ENCODE measurements at regions not wholly inside any gene's neighbourhood (a gene's known extent, or its start where the extent isn't known, plus 50 kb on each side); places are given as distances from the start of the nearest gene placed in this dataset.
A peak's percentile ranks its signal among the peaks of the same experiment; 100 is the strongest.

DNA sequence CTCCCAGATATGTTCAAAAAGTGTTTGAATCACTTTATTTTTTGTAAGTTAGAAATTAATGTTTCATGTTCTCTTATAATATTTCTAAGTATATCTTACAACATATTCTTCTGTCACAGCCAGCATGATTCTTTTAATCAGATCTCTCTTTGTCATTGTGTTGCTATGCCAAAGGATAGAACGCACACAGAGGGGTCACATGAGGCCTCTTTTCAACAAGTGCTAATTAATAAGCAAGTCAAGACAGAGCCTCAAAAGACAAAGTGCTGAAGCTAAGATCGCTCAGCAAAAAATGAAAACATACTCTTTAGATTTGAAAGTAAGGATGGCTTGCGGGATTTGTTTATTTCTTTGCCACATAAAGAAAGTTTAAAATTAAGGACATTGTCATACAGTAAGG, 508.8 kb upstream of the PTCHD4 start:
- Mint-ChIP-seq H3K4me3 (no peak overlapping the region), H3K27me3 (ENCODE audit: low read depth) (no peaks in the 10 kb centered on the region), H3K9me3 (peaks cover 4 to 8% of the 10 kb centered on the region in 2 experiments; a peak in 3 of 5 replicates), H3K36me3 (ENCODE audit: insufficient read depth in 1 of 3, low read depth in 3 of 3) (no peaks in the 10 kb centered on the region), H3K4me1 (peaks cover 6% of the 10 kb centered on the region in 2 experiments), H3K27ac (peak overlapping the region in 2 of 3 experiments; percentile 34 to 78; a peak in 2 of 7 replicates)
- Histone ChIP-seq H3K27me3 (ENCODE audit: insufficient read depth, low read length) (no peaks in the 10 kb centered on the region), H4K91ac (ENCODE audit: insufficient read length, low read depth, low read length) (no peak overlapping the region), H3K56ac (ENCODE audit: insufficient read length, low read depth, low read length) (no peak overlapping the region), H3K4me2 (ENCODE audit: insufficient read depth, insufficient read length, low read length) (no peak overlapping the region), H2AFZ (ENCODE audit: low read length) (no peak overlapping the region), H3K79me1 (ENCODE audit: insufficient read depth, low read depth, low read length, poor library complexity, severe bottlenecking) (no peaks in the 10 kb centered on the region), H3K18ac (ENCODE audit: insufficient read length, low read depth, low read length) (no peak overlapping the region), H2BK12ac (ENCODE audit: insufficient read length, low read depth, low read length) (no peak overlapping the region), H2AK5ac (ENCODE audit: insufficient read length, low read length) (no peak overlapping the region), H3K9ac (ENCODE audit: extremely low read depth, insufficient read length, low read length) (no peak overlapping the region), H3T11ph (ENCODE audit: low read length) (no peak overlapping the region), H2BK15ac (ENCODE audit: low read depth, low read length) (no peak overlapping the region), H2BK20ac (ENCODE audit: low read depth, low read length, poor library complexity, severe bottlenecking) (no peak overlapping the region), H3K4ac (ENCODE audit: low read depth, low read length) (no peak overlapping the region), H4K5ac (ENCODE audit: insufficient read length, low read depth, low read length) (no peak overlapping the region), H2BK5ac (ENCODE audit: insufficient read length, low read length) (no peak overlapping the region), H3K23ac (ENCODE audit: insufficient read length, low read depth, low read length) (no peak overlapping the region), H3K27ac (ENCODE audit: insufficient read length, low read depth, low read length) (no peak overlapping the region), H2BK120ac (ENCODE audit: low read depth, low read length, poor library complexity, severe bottlenecking) (no peak overlapping the region), H3K23me2 (ENCODE audit: insufficient read length, low read depth, low read length, poor library complexity, severe bottlenecking) (no peaks in the 10 kb centered on the region), H3K14ac (ENCODE audit: insufficient read depth, low read length) (no peak overlapping the region), H4K8ac (replicated peaks; ENCODE audit: insufficient read length, low read depth, low read length) (no peak overlapping the region), H3K9me3 (ENCODE audit: control insufficient read depth, low read depth, low read length) (no peaks in the 10 kb centered on the region), H4K20me1 (ENCODE audit: control insufficient read depth, insufficient read depth, insufficient read length) (no peaks in the 10 kb centered on the region), H3K79me2 (ENCODE audit: insufficient read depth, low read length) (no peaks in the 10 kb centered on the region), H3K4me1 (ENCODE audit: insufficient read depth, low read length) (no peaks in the 10 kb centered on the region)
- TF ChIP-seq, protein P1, sequence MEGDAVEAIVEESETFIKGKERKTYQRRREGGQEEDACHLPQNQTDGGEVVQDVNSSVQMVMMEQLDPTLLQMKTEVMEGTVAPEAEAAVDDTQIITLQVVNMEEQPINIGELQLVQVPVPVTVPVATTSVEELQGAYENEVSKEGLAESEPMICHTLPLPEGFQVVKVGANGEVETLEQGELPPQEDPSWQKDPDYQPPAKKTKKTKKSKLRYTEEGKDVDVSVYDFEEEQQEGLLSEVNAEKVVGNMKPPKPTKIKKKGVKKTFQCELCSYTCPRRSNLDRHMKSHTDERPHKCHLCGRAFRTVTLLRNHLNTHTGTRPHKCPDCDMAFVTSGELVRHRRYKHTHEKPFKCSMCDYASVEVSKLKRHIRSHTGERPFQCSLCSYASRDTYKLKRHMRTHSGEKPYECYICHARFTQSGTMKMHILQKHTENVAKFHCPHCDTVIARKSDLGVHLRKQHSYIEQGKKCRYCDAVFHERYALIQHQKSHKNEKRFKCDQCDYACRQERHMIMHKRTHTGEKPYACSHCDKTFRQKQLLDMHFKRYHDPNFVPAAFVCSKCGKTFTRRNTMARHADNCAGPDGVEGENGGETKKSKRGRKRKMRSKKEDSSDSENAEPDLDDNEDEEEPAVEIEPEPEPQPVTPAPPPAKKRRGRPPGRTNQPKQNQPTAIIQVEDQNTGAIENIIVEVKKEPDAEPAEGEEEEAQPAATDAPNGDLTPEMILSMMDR (conservative IDR thresholded peaks at IDR 0.05), result no peak
- no peak for DNase-seq
- no CpG with 5 or more reads among the region's 3 CpGs for WGBS (ENCODE audit: extremely low coverage, insufficient read length, low lambda C conversion rate)

All from H9 (cell line).